ENCODE measurements at regions not wholly inside any gene's neighbourhood (a gene's known extent, or its start where the extent isn't known, plus 50 kb on each side); places are given as distances from the start of the nearest gene placed in this dataset.

DNA sequence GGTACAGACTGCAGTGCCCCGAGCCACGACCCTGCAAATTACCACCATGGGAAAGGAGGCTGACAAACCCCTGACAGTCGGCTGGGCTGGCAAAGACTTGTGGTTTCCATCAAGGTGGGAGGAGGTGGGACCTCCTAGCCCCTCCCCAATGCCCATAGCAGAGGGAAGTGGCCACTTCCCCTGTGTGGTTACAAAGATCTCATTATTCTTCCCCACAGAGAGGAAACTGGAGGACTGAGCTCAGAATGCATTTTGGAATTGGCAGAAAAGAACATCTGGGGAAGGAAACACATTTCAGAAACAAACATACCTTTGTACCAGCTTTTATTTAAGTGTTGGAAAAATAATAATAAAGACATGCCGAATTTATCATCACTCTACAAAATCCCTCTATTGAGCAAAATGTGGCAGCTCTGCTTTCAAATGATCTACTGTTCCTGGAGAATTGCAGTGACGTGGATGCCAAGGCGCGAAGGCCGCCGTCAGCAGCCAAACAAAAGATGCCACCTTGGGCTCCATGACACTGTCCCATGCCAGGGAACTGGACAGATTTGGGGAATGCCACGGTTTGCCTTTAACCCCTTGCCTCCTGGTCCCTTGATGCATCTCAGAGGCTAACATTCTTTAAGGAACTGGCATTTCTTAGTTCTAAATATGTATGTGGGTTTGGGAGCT lies 169.6 kb downstream of the CRYBB2 start:
- WGBS (ENCODE audit: insufficient coverage) = 55% methylated on average over 6 of the region's 10 CpGs
- no peaks in the 10 kb centered on the region for H3K27me3 ChIP-seq (ENCODE audit: control insufficient read depth, insufficient read depth, low read length)
- no peaks in the 10 kb centered on the region for H3K9me3 ChIP-seq (ENCODE audit: control insufficient read depth, insufficient read depth, low read length)
- H3K36me3 ChIP-seq (ENCODE audit: control insufficient read depth, insufficient read depth, low read length) = peaks cover 3% of the 10 kb centered on the region
- H3K4me1 ChIP-seq (ENCODE audit: control insufficient read depth, insufficient read depth, low read length) = peaks cover 38% of the 10 kb centered on the region
- no peak overlapping the region for H3K4me3 ChIP-seq (ENCODE audit: low read depth, low read length)
- DNase-seq (ENCODE audit: low read depth in 4 of 6, low spot score in 6 of 6) = peak in 1 of 6 donors; percentile 19
- H3K27ac ChIP-seq (ENCODE audit: low read depth, low read length) = no peak overlapping the region

DNA sequence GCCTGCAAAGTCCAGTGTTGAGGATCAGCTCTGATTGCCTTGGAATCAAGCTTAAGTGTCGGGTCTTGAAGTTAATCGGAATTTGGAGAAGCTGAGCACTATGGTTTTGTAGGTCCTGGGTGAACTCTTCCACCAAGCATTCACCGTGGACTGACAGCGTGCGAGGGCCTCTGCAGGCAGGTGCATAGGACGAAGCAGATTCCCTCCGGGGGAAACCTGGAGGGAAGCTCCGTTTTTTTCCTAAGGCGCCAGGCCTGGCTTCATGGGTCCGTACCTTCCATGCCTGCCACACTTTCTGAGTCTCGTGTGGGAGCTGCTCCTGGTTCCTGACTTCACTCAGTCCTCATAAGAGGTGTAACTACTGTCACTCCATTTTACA lies 170.1 kb downstream of the CRYBB2 start:
- H3K27me3 ChIP-seq (ENCODE audit: control insufficient read depth, insufficient read depth, low read length) = no peaks in the 10 kb centered on the region
- no peak overlapping the region for H3K4me3 ChIP-seq (ENCODE audit: low read depth, low read length)
- H3K27ac ChIP-seq (ENCODE audit: low read depth, low read length) = no peak overlapping the region
- H3K4me1 ChIP-seq (ENCODE audit: control insufficient read depth, insufficient read depth, low read length) = peaks cover 38% of the 10 kb centered on the region
- no peaks in the 10 kb centered on the region for H3K9me3 ChIP-seq (ENCODE audit: control insufficient read depth, insufficient read depth, low read length)
- DNase-seq (ENCODE audit: low read depth in 4 of 6, low spot score in 6 of 6) = no peak
- WGBS (ENCODE audit: insufficient coverage) = 90% methylated on average over 11 of the region's 11 CpGs
- H3K36me3 ChIP-seq (ENCODE audit: control insufficient read depth, insufficient read depth, low read length) = peaks cover 3% of the 10 kb centered on the region

DNA sequence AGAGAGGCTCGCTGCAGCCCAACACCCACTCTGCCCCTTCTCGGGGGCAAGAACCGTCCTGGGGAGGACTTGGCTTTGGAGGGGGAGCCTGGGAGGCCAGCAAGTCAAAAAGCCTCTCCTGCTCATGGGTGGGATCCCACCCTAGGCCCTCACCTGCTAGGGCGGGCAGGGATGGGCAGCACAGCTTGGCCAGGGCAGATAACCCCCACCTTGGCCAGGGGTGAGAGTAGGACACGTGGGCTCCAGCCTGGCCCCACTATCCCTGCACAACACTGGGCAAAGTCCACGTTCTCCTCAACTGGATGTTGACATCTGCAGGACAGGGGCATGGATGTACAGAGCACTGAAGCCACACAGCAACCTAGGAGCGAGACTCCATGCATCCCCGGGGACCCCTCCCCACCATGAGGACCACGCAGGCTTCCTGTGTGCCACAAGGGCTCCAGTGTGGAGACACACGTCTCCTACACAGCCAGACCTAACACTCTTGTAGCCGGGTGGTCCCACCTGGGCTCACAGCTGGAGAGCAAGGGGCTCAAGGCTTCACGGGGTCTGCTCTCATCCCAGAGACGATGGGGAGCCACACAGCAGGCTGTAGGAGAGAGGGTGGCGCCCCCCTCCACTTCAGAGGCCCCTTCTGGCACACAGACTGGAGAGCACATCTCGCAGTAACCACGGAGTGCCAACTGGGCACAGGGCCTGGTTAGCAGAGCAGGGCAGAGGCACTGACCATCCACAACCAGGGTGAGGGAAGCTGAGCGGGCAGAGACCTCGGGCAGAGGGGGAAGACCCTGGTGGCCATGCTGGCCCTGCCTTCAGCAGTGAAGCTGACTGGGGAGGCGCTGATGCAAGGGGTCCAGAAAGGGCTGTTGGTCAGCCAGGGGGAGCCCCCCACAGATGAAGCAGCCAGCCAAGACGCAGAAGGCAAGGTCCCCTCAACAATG lies 171.1 kb downstream of the CRYBB2 start:
- H3K4me3 ChIP-seq (ENCODE audit: low read depth, low read length) = no peak overlapping the region
- peaks cover 38% of the 10 kb centered on the region for H3K4me1 ChIP-seq (ENCODE audit: control insufficient read depth, insufficient read depth, low read length)
- DNase-seq (ENCODE audit: low read depth in 4 of 6, low spot score in 6 of 6) = peak in 3 of 6 donors; percentile 24 to 60 (median 28)
- H3K9me3 ChIP-seq (ENCODE audit: control insufficient read depth, insufficient read depth, low read length) = no peaks in the 10 kb centered on the region
- H3K27me3 ChIP-seq (ENCODE audit: control insufficient read depth, insufficient read depth, low read length) = no peaks in the 10 kb centered on the region
- H3K27ac ChIP-seq (ENCODE audit: low read depth, low read length) = no peak overlapping the region
- 74% methylated on average over 16 of the region's 20 CpGs for WGBS (ENCODE audit: insufficient coverage)
- H3K36me3 ChIP-seq (ENCODE audit: control insufficient read depth, insufficient read depth, low read length) = peaks cover 3% of the 10 kb centered on the region

DNA sequence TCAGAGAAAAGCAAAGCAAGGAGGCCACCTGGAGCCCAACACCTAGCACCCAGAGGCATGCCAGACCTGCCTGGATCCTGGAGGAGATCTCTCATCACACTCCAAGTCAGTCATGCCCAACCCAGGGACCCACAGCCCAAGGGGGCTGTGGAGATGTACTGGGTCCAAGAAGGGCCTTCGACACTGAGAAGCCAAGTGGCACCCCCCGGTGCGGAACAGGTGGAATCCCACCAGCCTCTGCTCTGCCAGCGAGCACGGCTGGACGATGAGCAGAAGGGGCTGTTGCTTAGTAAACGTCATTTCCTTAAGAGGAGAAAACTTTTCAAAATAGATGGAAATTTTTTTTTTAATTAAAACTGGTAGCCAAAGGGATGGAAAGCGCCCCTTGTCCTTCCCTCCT lies 171.9 kb upstream of the GRK3 start:
- Histone ChIP-seq H3K27ac (ENCODE audit: low read depth, low read length) (no peak overlapping the region), H3K4me1 (ENCODE audit: control insufficient read depth, insufficient read depth, low read length) (peaks cover 36% of the 10 kb centered on the region), H3K9me3 (ENCODE audit: control insufficient read depth, insufficient read depth, low read length) (no peaks in the 10 kb centered on the region), H3K27me3 (ENCODE audit: control insufficient read depth, insufficient read depth, low read length) (no peaks in the 10 kb centered on the region), H3K4me3 (ENCODE audit: low read depth, low read length) (no peak overlapping the region), H3K36me3 (ENCODE audit: control insufficient read depth, insufficient read depth, low read length) (peaks cover 3% of the 10 kb centered on the region)
- WGBS (ENCODE audit: insufficient coverage) = 100% methylated on average over 8 of the region's 8 CpGs
- DNase-seq (ENCODE audit: low read depth in 4 of 6, low spot score in 6 of 6) = no peak

DNA sequence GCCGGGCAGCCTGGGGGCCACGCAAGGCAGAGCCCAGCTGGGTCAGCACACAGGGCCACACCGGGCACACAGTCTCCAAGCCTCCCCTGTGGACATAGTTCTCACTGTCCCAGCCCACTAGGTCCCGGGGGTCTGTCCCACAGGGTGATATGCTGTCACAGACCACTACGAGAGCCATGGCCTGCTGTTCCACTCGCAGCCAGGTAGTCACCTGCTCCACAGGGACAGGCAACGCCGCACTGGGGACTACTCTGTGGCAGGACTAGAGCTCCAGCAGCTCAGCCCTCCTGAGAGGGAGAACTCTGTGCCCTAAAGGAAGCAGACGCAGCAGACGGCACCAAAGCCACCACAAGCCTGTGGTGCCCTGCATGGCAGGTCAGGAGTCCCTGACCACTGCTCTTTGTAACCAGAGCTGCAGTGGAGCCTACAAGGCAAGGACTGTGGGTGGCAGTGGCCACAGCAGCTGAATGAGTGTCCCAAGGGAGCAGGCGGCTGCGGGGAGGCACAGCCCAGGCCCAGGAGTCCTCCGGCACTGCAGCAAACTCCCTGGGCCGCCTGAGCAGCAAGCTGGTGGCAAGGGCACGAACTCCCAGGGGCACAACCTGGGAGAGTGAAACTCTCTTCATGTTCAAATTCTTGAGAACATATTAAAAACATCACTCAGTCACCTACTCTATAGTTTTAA lies 171.2 kb upstream of the GRK3 start:
- Histone ChIP-seq H3K27ac (ENCODE audit: low read depth, low read length) (no peak overlapping the region), H3K4me3 (ENCODE audit: low read depth, low read length) (no peak overlapping the region), H3K4me1 (ENCODE audit: control insufficient read depth, insufficient read depth, low read length) (peaks cover 33% of the 10 kb centered on the region), H3K27me3 (ENCODE audit: control insufficient read depth, insufficient read depth, low read length) (no peaks in the 10 kb centered on the region), H3K36me3 (ENCODE audit: control insufficient read depth, insufficient read depth, low read length) (peaks cover 3% of the 10 kb centered on the region), H3K9me3 (ENCODE audit: control insufficient read depth, insufficient read depth, low read length) (no peaks in the 10 kb centered on the region)
- DNase-seq (ENCODE audit: low read depth in 4 of 6, low spot score in 6 of 6) = no peak
- 92% methylated on average over 14 of the region's 15 CpGs for WGBS (ENCODE audit: insufficient coverage)

DNA sequence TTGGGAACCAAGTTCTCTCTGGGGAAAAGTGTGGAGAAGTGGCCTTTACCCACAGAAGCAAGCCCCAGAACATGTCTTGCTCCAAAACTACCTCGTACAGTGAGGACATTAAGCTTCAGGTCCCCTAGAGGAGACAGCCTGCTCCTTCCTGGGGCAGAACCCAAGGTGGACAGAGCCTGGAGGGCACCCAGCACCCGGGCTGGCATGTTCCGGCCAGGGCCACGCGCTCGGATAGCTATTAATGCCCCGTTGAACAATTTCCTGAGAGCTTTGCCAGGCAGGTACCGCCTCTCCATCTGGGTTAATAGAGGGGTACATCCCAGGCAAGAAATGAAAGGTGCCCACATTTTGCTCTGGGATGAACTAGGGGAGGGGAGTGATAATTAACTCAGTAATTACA lies 169.0 kb upstream of the GRK3 start:
- Histone ChIP-seq H3K9me3 (ENCODE audit: control insufficient read depth, insufficient read depth, low read length) (no peaks in the 10 kb centered on the region), H3K27me3 (ENCODE audit: control insufficient read depth, insufficient read depth, low read length) (no peaks in the 10 kb centered on the region), H3K27ac (ENCODE audit: low read depth, low read length) (no peak overlapping the region), H3K36me3 (ENCODE audit: control insufficient read depth, insufficient read depth, low read length) (peaks cover 3% of the 10 kb centered on the region), H3K4me3 (ENCODE audit: low read depth, low read length) (no peak overlapping the region), H3K4me1 (ENCODE audit: control insufficient read depth, insufficient read depth, low read length) (peaks cover 13% of the 10 kb centered on the region)
- 92% methylated on average over 8 of the region's 8 CpGs for WGBS (ENCODE audit: insufficient coverage)
- no peak for DNase-seq (ENCODE audit: low read depth in 4 of 6, low spot score in 6 of 6)

DNA sequence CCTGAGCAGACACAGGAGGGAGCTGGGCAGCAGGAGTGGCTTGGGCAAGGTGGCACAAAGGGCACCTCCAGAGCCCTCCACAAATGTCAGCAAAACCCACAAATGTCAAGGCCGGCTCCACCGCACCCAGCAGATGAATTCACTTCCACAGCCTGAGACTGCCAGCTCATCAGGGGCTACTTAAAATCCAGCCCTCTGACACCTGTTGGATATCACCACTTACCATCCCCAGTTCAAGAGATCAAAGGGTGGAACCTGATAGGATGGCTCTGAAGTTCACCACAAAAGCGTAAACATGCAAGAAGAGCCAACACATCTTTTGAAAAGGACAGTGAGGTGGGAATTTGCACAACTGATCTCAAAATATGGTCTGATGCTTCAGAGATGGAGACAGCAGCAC lies 168.6 kb upstream of the GRK3 start:
- 100% methylated on average over 3 of the region's 3 CpGs for WGBS (ENCODE audit: insufficient coverage)
- Histone ChIP-seq H3K9me3 (ENCODE audit: control insufficient read depth, insufficient read depth, low read length) (no peaks in the 10 kb centered on the region), H3K27me3 (ENCODE audit: control insufficient read depth, insufficient read depth, low read length) (no peaks in the 10 kb centered on the region), H3K4me1 (ENCODE audit: control insufficient read depth, insufficient read depth, low read length) (peaks cover 13% of the 10 kb centered on the region), H3K36me3 (ENCODE audit: control insufficient read depth, insufficient read depth, low read length) (peaks cover 1% of the 10 kb centered on the region), H3K4me3 (ENCODE audit: low read depth, low read length) (no peak overlapping the region), H3K27ac (ENCODE audit: low read depth, low read length) (no peak overlapping the region)
- DNase-seq (ENCODE audit: low read depth in 4 of 6, low spot score in 6 of 6) = no peak

DNA sequence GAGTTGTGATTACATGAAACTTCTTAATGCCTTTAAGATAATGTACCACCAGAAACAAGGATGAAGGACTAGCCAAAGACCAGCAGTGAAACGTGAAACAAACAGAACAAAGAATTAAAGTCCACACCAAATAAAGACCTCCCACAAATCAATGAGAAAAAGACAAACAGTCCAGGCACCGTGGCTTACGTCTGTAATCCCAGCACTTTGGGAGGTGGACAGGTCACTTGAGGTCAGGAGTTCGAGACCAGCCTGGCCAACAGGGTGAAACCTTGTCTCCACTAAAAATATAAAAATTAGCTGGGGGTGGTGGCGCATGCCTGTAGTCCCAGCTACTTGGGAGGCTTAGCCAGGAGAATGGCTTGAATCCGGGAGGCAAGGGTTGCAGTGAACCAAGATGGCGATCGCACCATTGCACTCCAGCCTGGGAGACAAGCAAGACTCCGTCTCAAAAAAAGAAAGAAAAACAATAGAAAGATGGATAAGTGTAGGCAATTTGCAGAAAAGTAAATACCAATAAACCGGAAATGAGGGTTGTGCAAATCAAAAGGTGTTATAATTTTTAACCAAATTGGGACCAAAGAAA lies 167.8 kb upstream of the GRK3 start:
- no peaks in the 10 kb centered on the region for H3K9me3 ChIP-seq (ENCODE audit: control insufficient read depth, insufficient read depth, low read length)
- no peaks in the 10 kb centered on the region for H3K36me3 ChIP-seq (ENCODE audit: control insufficient read depth, insufficient read depth, low read length)
- no peaks in the 10 kb centered on the region for H3K27me3 ChIP-seq (ENCODE audit: control insufficient read depth, insufficient read depth, low read length)
- H3K4me3 ChIP-seq (ENCODE audit: low read depth, low read length) = no peak overlapping the region
- no peak overlapping the region for H3K27ac ChIP-seq (ENCODE audit: low read depth, low read length)
- DNase-seq (ENCODE audit: low read depth in 4 of 6, low spot score in 6 of 6) = no peak
- H3K4me1 ChIP-seq (ENCODE audit: control insufficient read depth, insufficient read depth, low read length) = peaks cover 9% of the 10 kb centered on the region
- 98% methylated on average over 5 of the region's 10 CpGs for WGBS (ENCODE audit: insufficient coverage)

DNA sequence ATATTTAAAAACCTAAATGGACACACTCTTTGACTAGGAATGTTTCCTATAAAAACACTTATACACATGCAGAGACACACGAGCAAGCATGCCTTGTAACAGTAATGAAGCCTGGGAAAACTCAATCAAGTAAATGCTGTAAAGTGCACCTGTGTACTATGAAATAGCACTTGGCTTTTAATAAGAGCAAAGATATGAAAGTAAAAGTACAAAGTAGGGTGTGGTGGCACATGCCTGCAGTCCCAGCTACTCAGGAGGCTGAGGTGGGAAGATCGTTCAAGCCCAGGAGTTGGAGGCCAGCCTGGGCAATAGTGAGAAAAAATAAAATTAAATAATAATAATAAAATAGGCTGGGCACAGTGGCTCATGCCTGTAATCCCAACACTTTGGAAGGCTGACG lies 166.9 kb upstream of the GRK3 start:
- Histone ChIP-seq H3K9me3 (ENCODE audit: control insufficient read depth, insufficient read depth, low read length) (no peaks in the 10 kb centered on the region), H3K4me3 (ENCODE audit: low read depth, low read length) (no peak overlapping the region), H3K4me1 (ENCODE audit: control insufficient read depth, insufficient read depth, low read length) (peaks cover 15% of the 10 kb centered on the region), H3K27me3 (ENCODE audit: control insufficient read depth, insufficient read depth, low read length) (no peaks in the 10 kb centered on the region), H3K36me3 (ENCODE audit: control insufficient read depth, insufficient read depth, low read length) (no peaks in the 10 kb centered on the region), H3K27ac (ENCODE audit: low read depth, low read length) (no peak overlapping the region)
- DNase-seq (ENCODE audit: low read depth in 4 of 6, low spot score in 6 of 6) = no peak
- WGBS (ENCODE audit: insufficient coverage) = 86% methylated on average over 2 of the region's 3 CpGs
